Uterus (tissue), 3 donors: ENCODE measurements at regions not wholly inside any gene's neighbourhood (a gene's known extent, or its start where the extent isn't known, plus 50 kb on each side); places are given as distances from the start of the nearest gene placed in this dataset.
A peak's percentile ranks its signal among the peaks of the same experiment; 100 is the strongest.

ENCODE experiments used
- DNase-seq, 2 donors: peaks; one replicate each; pipeline ENCODE4 v3.0.0-alpha.2; 2019 to 2020
- H3K27ac ChIP-seq, 2 donors: fragments of 200-600 bp; sonication (generic); 1 replicate in 1 of 2; 2 replicates in 1 of 2; pipeline ENCODE4 v1.5.1; 2016 to 2018
- H3K27me3 ChIP-seq, 2 donors: fragments of 200-600 bp; sonication (generic); one replicate each; pipeline ENCODE4 v1.5.1; 2018 to 2019; ENCODE audit warnings: control low read depth in 1 of 2
- H3K36me3 ChIP-seq, 2 donors: fragments of 200-600 bp; sonication (generic); one replicate each; pipeline ENCODE4 v1.5.1; 2019; ENCODE audit warnings: control low read depth in 1 of 2
- H3K4me1 ChIP-seq, 2 donors: fragments of 200-600 bp; sonication (generic); one replicate each; pipeline ENCODE4 v1.5.1; 2018 to 2019; ENCODE audit warnings: control low read depth in 1 of 2
- H3K4me3 ChIP-seq, 2 donors: fragments of 200-600 bp; sonication (generic); 1 replicate in 1 of 2; 2 replicates in 1 of 2; pipeline ENCODE4 v1.5.1; 2018 to 2019; ENCODE audit warnings: mild to moderate bottlenecking in 1 of 2
- H3K9me3 ChIP-seq, 2 donors: fragments of 200-600 bp; sonication (generic); one replicate each; pipeline ENCODE4 v1.5.1; 2019; ENCODE audit warnings: control low read depth in 1 of 2
- POLR2A ChIP-seq, 2 donors: fragments of 450-650 bp; IDR thresholded peaks; one replicate each; pipeline ENCODE4 v1.6.1; 2016; ENCODE audit warnings: antibody characterized with exemption in 2 of 2, mild to moderate bottlenecking in 1 of 2, moderate library complexity in 1 of 2
- intact Hi-C: fragments of 100-400 bp; cut with DNase I; formaldehyde crosslinking; loops from one replicate; pipeline ENCODE4 v1.15.1; 2023; ENCODE audit warnings: low total_unique reads
- TF ChIP-seq, protein P1 (sequence below), 4 experiments: fragments of 200-600 bp in 2 of 4; fragments of 450-650 bp in 2 of 4; sonication (generic) in 2 of 4; IDR thresholded peaks; one replicate each; pipeline ENCODE4 v1.5.1; 2016 to 2019; ENCODE audit warnings: antibody characterized with exemption in 4 of 4, mild to moderate bottlenecking in 2 of 4, moderate library complexity in 1 of 4
- donor health status: DM: yes; HTN: yes; CAD: no.

DNA sequence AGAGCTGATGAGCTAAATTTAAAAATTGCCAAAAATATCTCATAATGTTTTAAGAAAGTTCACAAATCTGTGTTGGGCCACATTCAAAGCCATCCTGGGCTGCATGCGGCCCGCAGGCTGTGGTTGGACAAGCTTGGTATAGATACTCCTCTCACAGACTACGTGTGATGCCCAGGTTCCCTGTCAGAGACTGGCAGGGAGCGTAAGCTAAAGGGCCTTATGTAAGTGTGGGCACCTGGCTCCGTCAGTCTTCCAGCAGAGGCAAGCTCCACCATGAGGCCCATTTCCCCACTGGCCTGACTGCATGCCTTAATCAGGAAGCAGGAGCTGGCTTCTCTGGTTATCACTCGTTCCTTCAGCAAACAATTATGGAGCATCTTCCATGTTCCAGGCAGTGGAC, 200.2 kb downstream of the FOXO1 start:
- Histone ChIP-seq H3K4me1 (no peaks in the 10 kb centered on the region), H3K9me3 (no peaks in the 10 kb centered on the region), H3K27me3 (no peaks in the 10 kb centered on the region), H3K27ac (no peak overlapping the region), H3K36me3 (no peaks in the 10 kb centered on the region), H3K4me3 (no peak overlapping the region)
- DNase-seq = no peak
- no peak for TF ChIP-seq POLR2A (IDR thresholded peaks at IDR 0.05)
- TF ChIP-seq, protein P1, sequence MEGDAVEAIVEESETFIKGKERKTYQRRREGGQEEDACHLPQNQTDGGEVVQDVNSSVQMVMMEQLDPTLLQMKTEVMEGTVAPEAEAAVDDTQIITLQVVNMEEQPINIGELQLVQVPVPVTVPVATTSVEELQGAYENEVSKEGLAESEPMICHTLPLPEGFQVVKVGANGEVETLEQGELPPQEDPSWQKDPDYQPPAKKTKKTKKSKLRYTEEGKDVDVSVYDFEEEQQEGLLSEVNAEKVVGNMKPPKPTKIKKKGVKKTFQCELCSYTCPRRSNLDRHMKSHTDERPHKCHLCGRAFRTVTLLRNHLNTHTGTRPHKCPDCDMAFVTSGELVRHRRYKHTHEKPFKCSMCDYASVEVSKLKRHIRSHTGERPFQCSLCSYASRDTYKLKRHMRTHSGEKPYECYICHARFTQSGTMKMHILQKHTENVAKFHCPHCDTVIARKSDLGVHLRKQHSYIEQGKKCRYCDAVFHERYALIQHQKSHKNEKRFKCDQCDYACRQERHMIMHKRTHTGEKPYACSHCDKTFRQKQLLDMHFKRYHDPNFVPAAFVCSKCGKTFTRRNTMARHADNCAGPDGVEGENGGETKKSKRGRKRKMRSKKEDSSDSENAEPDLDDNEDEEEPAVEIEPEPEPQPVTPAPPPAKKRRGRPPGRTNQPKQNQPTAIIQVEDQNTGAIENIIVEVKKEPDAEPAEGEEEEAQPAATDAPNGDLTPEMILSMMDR (IDR thresholded peaks at IDR 0.05) = no peak
- intact Hi-C loops = no loop called here

DNA sequence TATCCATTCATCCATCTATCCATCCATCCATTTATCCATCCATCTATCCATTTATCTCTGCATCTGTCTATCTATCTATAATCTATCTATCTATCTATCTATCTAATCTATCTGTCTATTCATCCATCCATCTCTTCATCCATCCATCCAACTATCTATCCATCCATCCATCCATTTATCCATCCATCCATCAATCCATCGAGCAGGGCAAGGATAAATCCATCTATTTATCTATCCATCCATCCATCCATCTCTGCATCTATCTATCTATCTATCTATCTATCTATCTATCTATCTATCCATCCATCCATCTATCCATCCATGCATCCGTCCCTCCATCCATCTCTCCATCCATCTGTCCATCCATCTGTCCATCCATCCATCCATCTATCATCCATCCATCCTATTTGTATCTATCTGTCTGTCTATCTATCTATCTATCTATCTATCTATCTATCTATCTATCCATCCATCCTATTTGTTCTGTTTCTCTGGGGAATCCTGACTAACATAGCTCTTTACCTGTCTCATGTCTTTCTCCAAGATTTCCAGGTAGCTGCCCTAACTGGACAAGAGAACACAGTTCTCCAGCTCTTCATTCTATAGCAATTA, 198.1 kb downstream of the FOXO1 start:
- Histone ChIP-seq H3K4me1 (no peaks in the 10 kb centered on the region), H3K27me3 (no peaks in the 10 kb centered on the region), H3K27ac (no peak overlapping the region), H3K9me3 (no peaks in the 10 kb centered on the region), H3K36me3 (no peaks in the 10 kb centered on the region), H3K4me3 (no peak overlapping the region)
- TF ChIP-seq, protein P1 (IDR thresholded peaks at IDR 0.05) = no peak
- TF ChIP-seq POLR2A (IDR thresholded peaks at IDR 0.05) = no peak
- no peak for DNase-seq
- intact Hi-C loops = no loop called here

DNA sequence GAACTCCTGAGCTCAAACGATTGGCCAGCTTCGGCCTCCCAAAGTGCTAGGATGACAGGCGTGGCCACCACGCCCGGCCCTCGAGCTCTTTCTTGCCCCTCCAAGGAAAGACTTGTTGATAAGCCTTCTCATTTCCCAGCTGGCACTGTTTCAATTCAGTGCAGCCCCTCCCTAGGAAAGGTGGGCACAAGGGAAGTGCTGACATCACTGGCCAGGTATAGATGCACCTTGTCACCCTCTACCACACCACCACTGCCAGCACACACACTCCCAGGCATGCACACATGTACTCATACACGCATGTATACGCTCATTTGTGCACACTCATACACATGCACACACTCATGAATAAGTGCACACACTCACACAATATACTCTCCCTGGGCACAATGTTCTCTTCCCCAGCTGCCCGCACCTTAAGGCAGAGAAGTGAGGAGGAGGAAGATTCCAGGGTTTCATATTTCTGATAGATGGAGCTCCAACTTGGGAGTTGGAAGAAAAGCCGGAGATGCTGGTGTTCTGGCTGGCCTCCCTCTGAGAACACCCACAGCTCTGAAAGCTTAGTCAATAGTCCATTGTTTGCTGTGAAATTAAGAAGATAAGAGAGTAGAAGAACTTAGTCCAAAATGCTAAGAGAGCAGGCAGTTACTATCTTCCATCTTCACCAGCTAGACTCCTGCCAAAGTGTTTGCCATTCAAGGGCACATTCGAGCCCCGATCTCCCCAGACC, 196.7 kb downstream of the FOXO1 start:
- Histone ChIP-seq H3K27ac (peak overlapping the region; percentile 85 to 89), H3K36me3 (no peaks in the 10 kb centered on the region), H3K4me3 (no peak overlapping the region), H3K4me1 (no peaks in the 10 kb centered on the region), H3K9me3 (no peaks in the 10 kb centered on the region), H3K27me3 (no peaks in the 10 kb centered on the region)
- no peak for DNase-seq
- TF ChIP-seq POLR2A (IDR thresholded peaks at IDR 0.05) = no peak
- TF ChIP-seq, protein P1 (IDR thresholded peaks at IDR 0.05) = no peak
- intact Hi-C loops = no loop called here

DNA sequence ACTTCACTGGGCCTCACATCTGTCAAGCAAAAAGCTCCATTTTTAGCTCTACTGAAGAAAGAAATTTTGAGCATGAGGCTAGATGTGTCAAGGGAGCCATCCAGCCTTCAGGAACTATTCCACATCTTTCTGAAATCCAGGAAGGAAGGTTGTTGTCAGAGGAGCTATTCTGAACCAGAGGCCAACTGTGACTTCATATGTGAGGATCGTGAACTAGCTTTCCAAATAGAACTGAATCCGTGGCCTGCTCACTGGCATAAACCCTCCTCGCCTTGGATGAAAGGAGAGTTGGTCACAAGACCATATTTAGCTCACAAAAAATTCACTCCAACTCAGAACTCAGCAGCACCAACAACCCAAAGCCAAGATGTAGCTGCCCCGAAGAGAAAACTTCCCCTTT, 195.8 kb downstream of the FOXO1 start:
- peak overlapping the region; percentile 85 to 89 for H3K27ac ChIP-seq
- H3K4me1 ChIP-seq = no peaks in the 10 kb centered on the region
- H3K27me3 ChIP-seq = no peaks in the 10 kb centered on the region
- no peaks in the 10 kb centered on the region for H3K9me3 ChIP-seq
- H3K4me3 ChIP-seq = no peak overlapping the region
- DNase-seq = peak; percentile 46 to 70
- TF ChIP-seq, protein P1 (IDR thresholded peaks at IDR 0.05) = no peak
- TF ChIP-seq POLR2A (IDR thresholded peaks at IDR 0.05) = no peak
- intact Hi-C loops = no loop called here
- H3K36me3 ChIP-seq = no peaks in the 10 kb centered on the region

DNA sequence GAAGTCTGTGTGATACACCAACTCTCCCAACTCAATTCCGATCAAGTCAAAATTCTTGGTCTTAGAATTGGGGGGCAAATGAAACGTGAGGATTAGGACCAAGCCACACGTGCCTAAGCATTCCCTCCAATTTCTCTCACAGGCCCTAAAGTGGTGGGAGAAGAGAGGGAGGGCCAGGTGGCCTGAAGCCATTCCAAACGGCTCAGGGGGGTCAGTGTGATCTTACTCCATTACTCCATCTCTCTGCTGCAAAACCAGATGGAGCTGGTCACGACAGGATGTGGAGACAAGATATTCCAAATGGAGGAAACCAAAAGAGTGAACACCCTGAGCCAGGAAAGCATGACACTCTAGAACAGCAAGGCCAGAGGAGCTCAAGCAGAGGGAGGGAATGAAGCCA, 195.4 kb downstream of the FOXO1 start:
- intact Hi-C loops = no loop called here

More for the DNA sequence above, 195.4 kb downstream of the FOXO1 start:
- no peaks in the 10 kb centered on the region for H3K4me1 ChIP-seq
- H3K9me3 ChIP-seq = no peaks in the 10 kb centered on the region
- TF ChIP-seq POLR2A (IDR thresholded peaks at IDR 0.05) = no peak
- H3K36me3 ChIP-seq = no peaks in the 10 kb centered on the region
- DNase-seq = no peak
- no peak overlapping the region for H3K4me3 ChIP-seq
- H3K27ac ChIP-seq = peak overlapping the region; percentile 85 to 89
- no peaks in the 10 kb centered on the region for H3K27me3 ChIP-seq
